Chondrocyte (in vitro differentiated cells): ENCODE measurements at regions not wholly inside any gene's neighbourhood (a gene's known extent, or its start where the extent isn't known, plus 50 kb on each side); places are given as distances from the start of the nearest gene placed in this dataset.

Experiments
- DNase-seq: peaks from one replicate; pipeline ENCODE4 v3.0.0; 2021; ENCODE audit warnings: mixed read lengths, low spot score
- H3K27ac Mint-ChIP-seq: one replicate; pipeline ENCODE4 v1.8.0; 2021; ENCODE audit warnings: mild to moderate bottlenecking, moderate library complexity, mixed read lengths; ENCODE audit not compliant: unreplicated experiment
- H3K27me3 Mint-ChIP-seq: 2 replicates; pipeline ENCODE4 v1.8.0; 2021; ENCODE audit warnings: low read depth, mixed read lengths
- H3K36me3 Mint-ChIP-seq: 2 replicates; pipeline ENCODE4 v1.8.0; 2021; ENCODE audit warnings: low read depth, mixed read lengths
- H3K4me1 Mint-ChIP-seq: 2 replicates; pipeline ENCODE4 v1.8.0; 2021; ENCODE audit warnings: low read depth, mild to moderate bottlenecking, mixed read lengths
- H3K4me3 Mint-ChIP-seq: one replicate; pipeline ENCODE4 v1.8.0; 2021; ENCODE audit warnings: mild to moderate bottlenecking, moderate library complexity, mixed read lengths; ENCODE audit not compliant: unreplicated experiment
- H3K9me3 Mint-ChIP-seq: 2 replicates; pipeline ENCODE4 v1.8.0; 2021; ENCODE audit warnings: low read depth, mixed read lengths
- TF ChIP-seq, protein P1 (sequence below): fragments of 200-600 bp; sonication (generic); IDR thresholded peaks from 2 replicates; pipeline ENCODE4 v1.5.0; 2021; ENCODE audit warnings: antibody characterized with exemption, mild to moderate bottlenecking, moderate library complexity

- Mint-ChIP-seq H3K27me3 (no peaks in the 10 kb centered on the region), H3K27ac (no peak overlapping the region), H3K9me3 (no peaks in the 10 kb centered on the region), H3K4me1 (no peaks in the 10 kb centered on the region), H3K4me3 (no peak overlapping the region), H3K36me3 (peaks cover 12% of the 10 kb centered on the region)
- TF ChIP-seq, protein P1, sequence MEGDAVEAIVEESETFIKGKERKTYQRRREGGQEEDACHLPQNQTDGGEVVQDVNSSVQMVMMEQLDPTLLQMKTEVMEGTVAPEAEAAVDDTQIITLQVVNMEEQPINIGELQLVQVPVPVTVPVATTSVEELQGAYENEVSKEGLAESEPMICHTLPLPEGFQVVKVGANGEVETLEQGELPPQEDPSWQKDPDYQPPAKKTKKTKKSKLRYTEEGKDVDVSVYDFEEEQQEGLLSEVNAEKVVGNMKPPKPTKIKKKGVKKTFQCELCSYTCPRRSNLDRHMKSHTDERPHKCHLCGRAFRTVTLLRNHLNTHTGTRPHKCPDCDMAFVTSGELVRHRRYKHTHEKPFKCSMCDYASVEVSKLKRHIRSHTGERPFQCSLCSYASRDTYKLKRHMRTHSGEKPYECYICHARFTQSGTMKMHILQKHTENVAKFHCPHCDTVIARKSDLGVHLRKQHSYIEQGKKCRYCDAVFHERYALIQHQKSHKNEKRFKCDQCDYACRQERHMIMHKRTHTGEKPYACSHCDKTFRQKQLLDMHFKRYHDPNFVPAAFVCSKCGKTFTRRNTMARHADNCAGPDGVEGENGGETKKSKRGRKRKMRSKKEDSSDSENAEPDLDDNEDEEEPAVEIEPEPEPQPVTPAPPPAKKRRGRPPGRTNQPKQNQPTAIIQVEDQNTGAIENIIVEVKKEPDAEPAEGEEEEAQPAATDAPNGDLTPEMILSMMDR: no peak
- no peak for DNase-seq
These were observed 95.8 kb upstream of the UMPS start for GRCh38 chr3:124634210-124635168.

- Mint-ChIP-seq H3K4me1 (no peaks in the 10 kb centered on the region), H3K4me3 (no peak overlapping the region), H3K36me3 (peaks cover 12% of the 10 kb centered on the region), H3K27ac (no peak overlapping the region), H3K9me3 (no peaks in the 10 kb centered on the region), H3K27me3 (no peaks in the 10 kb centered on the region)
- TF ChIP-seq, protein P1: no peak
- DNase-seq: no peak
These were observed 95.1 kb upstream of the UMPS start for GRCh38 chr3:124635169-124635539.

DNA sequence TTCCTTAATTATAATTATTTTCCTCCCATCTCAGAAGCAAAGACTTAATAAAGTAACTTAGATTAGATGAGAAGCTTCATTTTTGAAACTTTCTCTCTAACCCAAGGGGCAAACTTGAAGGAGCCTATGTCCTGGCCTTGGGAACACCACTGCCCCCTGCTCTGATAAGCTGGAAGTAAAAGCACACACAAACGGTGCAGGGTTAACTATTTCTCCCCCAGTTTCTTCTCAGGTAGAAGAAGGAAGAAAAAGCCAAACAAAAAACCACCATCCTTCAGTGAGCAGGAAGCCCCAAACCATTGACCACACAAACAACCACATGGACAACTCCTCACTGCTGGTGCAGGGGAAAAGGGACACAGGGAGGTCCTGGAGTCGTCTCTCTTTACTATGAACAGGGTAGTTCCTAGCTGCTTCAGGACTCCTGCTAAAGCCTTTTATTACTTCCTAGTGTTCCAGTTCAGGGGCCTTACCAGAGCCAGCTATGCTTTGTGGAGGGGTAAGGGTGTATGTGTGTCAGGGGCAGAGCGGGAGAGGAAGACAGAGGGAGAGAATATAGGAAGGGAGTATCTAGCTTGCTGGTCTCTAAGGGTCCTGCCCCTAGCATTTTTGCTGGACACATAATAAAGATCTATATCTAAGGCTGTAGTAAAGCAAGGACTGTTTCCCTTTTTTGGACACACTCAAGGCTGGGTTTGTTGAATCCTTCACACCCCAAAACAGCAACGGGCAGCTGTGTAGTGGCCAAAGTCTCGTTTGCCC, 94.0 kb upstream of the UMPS start:
- H3K27ac Mint-ChIP-seq: no peak overlapping the region

DNA sequence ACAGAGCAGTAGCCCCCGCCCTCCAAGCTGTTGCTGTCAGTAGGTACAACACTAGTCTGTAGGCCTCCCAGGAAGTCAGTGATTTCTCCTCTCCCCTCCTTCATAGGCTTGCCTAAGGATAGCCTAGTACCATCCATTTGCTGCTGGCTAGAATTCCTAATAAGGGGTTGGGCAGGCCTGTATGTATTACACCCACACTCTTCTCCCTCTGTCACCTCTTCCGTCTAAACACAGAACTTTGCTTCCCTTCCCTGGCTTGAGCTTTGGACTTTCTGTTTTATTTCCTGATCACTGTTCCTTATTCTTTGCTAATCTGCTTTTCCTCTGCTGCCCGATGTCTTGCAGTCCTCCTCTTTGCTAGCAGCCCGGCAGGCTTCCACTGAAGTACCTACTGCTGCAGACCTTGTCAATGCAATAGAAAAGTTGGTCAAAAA, 93.4 kb upstream of the UMPS start:
- TF ChIP-seq, protein P1: no peak
- H3K27me3 Mint-ChIP-seq: no peaks in the 10 kb centered on the region
- H3K27ac Mint-ChIP-seq: no peak overlapping the region
- H3K36me3 Mint-ChIP-seq: peaks cover 12% of the 10 kb centered on the region
- H3K4me1 Mint-ChIP-seq: no peaks in the 10 kb centered on the region
- no peaks in the 10 kb centered on the region for H3K9me3 Mint-ChIP-seq
- DNase-seq: no peak
- no peak overlapping the region for H3K4me3 Mint-ChIP-seq

More for the DNA sequence above, 94.0 kb upstream of the UMPS start:
- TF ChIP-seq, protein P1: no peak
- H3K36me3 Mint-ChIP-seq: peaks cover 12% of the 10 kb centered on the region
- no peak for DNase-seq
- no peaks in the 10 kb centered on the region for H3K9me3 Mint-ChIP-seq
- no peaks in the 10 kb centered on the region for H3K27me3 Mint-ChIP-seq
- H3K4me1 Mint-ChIP-seq: no peaks in the 10 kb centered on the region
- H3K4me3 Mint-ChIP-seq: no peak overlapping the region
